ENCODE measurements at regions not wholly inside any gene's neighbourhood (a gene's known extent, or its start where the extent isn't known, plus 50 kb on each side); places are given as distances from the start of the nearest gene placed in this dataset.

GRCh38 chr6:43986177-43986825 lies 141.0 kb downstream of the MRPL14 start:
- Histone ChIP-seq H3K27me3 (no peaks in the 10 kb centered on the region), H3K9me3 (no peaks in the 10 kb centered on the region), H3K36me3 (no peaks in the 10 kb centered on the region), H3K27ac (no peak overlapping the region), H3K4me3 (no peak overlapping the region), H3K4me1 (peaks cover 11% of the 10 kb centered on the region)
- TF ChIP-seq CTCF (IDR thresholded peaks at IDR 0.05) (no peak), POLR2AphosphoS5 (IDR thresholded peaks at IDR 0.05) (no peak), EP300 (IDR thresholded peaks at IDR 0.05) (no peak), POLR2A (IDR thresholded peaks at IDR 0.05) (no peak)
- DNase-seq (ENCODE audit: low spot score in 2 of 2) = peak in 1 of 2 donors; percentile 41
- WGBS = 89% methylated on average over 7 of the region's 7 CpGs

DNA sequence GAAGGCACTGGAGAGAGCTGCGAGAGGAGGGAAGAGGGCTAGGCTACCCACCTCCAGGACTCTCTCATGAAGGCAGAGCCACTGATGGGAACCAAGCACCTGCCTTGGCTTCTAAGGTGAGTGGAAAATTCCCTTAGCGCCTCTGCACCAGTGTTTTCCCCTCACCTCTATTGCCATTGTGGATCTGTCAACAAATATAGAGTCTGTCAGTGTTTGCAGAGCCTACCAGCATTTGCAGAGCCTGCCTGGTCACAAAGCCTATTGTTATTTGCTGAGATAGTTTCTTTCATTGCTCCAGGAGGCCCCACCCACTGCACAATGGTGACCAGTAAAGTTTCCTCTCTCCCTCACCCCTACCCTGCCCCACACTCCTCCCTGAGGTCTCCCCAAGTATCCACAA lies 141.9 kb downstream of the MRPL14 start:
- DNase-seq (ENCODE audit: low spot score in 2 of 2) = peak in 1 of 2 donors; percentile 25
- H3K36me3 ChIP-seq = no peaks in the 10 kb centered on the region
- peaks cover 6% of the 10 kb centered on the region for H3K4me1 ChIP-seq
- H3K9me3 ChIP-seq = no peaks in the 10 kb centered on the region
- 95% methylated on average over 2 of the region's 2 CpGs for WGBS
- TF ChIP-seq EP300 (IDR thresholded peaks at IDR 0.05) (no peak), CTCF (IDR thresholded peaks at IDR 0.05) (no peak), POLR2A (IDR thresholded peaks at IDR 0.05) (no peak), POLR2AphosphoS5 (IDR thresholded peaks at IDR 0.05) (no peak)
- no peak overlapping the region for H3K4me3 ChIP-seq
- H3K27me3 ChIP-seq = no peaks in the 10 kb centered on the region
- H3K27ac ChIP-seq = no peak overlapping the region

DNA sequence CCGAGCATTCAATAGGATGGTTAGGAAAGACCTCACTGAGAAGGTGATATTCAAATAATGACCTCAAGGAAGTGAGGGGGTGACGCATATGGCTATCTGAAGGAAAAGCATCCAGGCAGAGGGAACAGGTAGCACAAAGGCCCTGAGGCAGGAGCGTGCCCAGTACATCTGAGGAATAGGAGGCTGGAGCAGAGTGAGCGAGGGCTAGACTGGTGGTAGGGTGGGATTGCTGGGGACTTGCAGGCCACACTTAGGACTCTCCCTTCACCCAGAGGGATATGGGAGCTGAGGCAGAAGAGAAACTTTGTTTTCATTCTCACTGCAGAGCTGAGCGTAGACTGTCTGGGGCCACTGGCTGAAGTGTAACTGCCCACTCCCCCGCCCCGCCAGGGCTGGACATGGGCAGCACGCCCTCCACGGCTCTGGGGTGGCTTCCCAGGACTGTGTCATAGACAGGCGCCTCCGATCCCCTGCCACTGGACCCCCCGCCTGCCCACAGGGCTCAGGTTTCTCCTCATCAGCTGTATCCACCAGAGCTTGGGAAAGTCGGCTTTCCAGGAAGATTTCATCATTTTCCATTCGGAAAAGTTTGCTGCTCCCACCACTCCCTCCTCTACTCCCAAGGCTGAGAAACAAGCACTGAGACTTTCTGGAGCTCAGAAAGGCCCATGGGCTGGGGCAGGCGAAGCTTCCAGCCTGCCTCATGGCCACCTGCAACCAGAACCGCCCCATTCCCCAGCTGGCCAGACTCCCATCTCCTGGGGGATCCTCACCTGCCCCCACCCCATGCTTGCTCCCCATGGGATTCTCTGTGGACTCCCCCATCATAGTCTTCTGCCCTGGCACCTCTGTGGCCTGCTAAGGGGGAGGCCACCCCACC lies 142.6 kb downstream of the MRPL14 start:
- peak; percentile 59 to 69 for DNase-seq (ENCODE audit: low spot score in 2 of 2)
- Histone ChIP-seq H3K27ac (no peak overlapping the region), H3K27me3 (no peaks in the 10 kb centered on the region), H3K36me3 (no peaks in the 10 kb centered on the region), H3K4me1 (peaks cover 2% of the 10 kb centered on the region), H3K4me3 (no peak overlapping the region), H3K9me3 (no peaks in the 10 kb centered on the region)
- WGBS = 62% methylated on average over 13 of the region's 16 CpGs
- TF ChIP-seq POLR2A (IDR thresholded peaks at IDR 0.05) = no peak
- TF ChIP-seq EP300 (IDR thresholded peaks at IDR 0.05) = no peak
- TF ChIP-seq POLR2AphosphoS5 (IDR thresholded peaks at IDR 0.05) = no peak
- no peak for TF ChIP-seq CTCF (IDR thresholded peaks at IDR 0.05)

GRCh38 chr6:43983632-43984031 lies 143.6 kb downstream of the MRPL14 start:
- Histone ChIP-seq H3K9me3 (no peaks in the 10 kb centered on the region), H3K4me3 (no peak overlapping the region), H3K27me3 (no peaks in the 10 kb centered on the region), H3K36me3 (no peaks in the 10 kb centered on the region), H3K4me1 (peaks cover 4% of the 10 kb centered on the region), H3K27ac (no peak overlapping the region)
- DNase-seq (ENCODE audit: low spot score in 2 of 2) = peak in 1 of 2 donors; percentile 28
- TF ChIP-seq POLR2A (IDR thresholded peaks at IDR 0.05) = no peak
- no peak for TF ChIP-seq POLR2AphosphoS5 (IDR thresholded peaks at IDR 0.05)
- no peak for TF ChIP-seq CTCF (IDR thresholded peaks at IDR 0.05)
- no peak for TF ChIP-seq EP300 (IDR thresholded peaks at IDR 0.05)
- 81% methylated on average over 7 of the region's 7 CpGs for WGBS

- Histone ChIP-seq H3K9me3 (no peaks in the 10 kb centered on the region), H3K4me1 (peaks cover 7% of the 10 kb centered on the region), H3K27ac (no peak overlapping the region), H3K27me3 (no peaks in the 10 kb centered on the region), H3K36me3 (no peaks in the 10 kb centered on the region), H3K4me3 (no peak overlapping the region)
- TF ChIP-seq POLR2A (IDR thresholded peaks at IDR 0.05) (no peak), EP300 (IDR thresholded peaks at IDR 0.05) (no peak), POLR2AphosphoS5 (IDR thresholded peaks at IDR 0.05) (no peak), CTCF (IDR thresholded peaks at IDR 0.05) (no peak)
- WGBS = 69% methylated on average over 2 of the region's 2 CpGs
- peak; percentile 25 to 35 for DNase-seq (ENCODE audit: low spot score in 2 of 2)
These were observed 144.1 kb downstream of the MRPL14 start for GRCh38 chr6:43983191-43983590.
